ENCODE measurements at regions not wholly inside any gene's neighbourhood (a gene's known extent, or its start where the extent isn't known, plus 50 kb on each side); places are given as distances from the start of the nearest gene placed in this dataset.
"Not testable (repeated sequence)": the region's sequence is repeated elsewhere in the genome, so short reads cannot be mapped to it uniquely, and the experiment has no call there.

- no peak overlapping the region for H3K27ac ChIP-seq
- TF ChIP-seq CTCF (conservative IDR thresholded peaks at IDR 0.05) = no peak
These were observed 105.8 kb upstream of the PDHA1 start for GRCh38 chrX:19237901-19238300.

GRCh38 chrX:19243431-19243830 is 100.3 kb upstream of the PDHA1 start:
- TF ChIP-seq CTCF (conservative IDR thresholded peaks at IDR 0.05) = no peak
- no peak overlapping the region for H3K27ac ChIP-seq

GRCh38 chrX:19244921-19245320 is 98.8 kb upstream of the PDHA1 start:
- H3K27ac ChIP-seq = not testable (repeated sequence)

- H3K27ac ChIP-seq = no peak overlapping the region
- TF ChIP-seq CTCF (conservative IDR thresholded peaks at IDR 0.05) = no peak
These were observed 97.9 kb upstream of the PDHA1 start for GRCh38 chrX:19245711-19246269.

- H3K27ac ChIP-seq = no peak overlapping the region
- TF ChIP-seq CTCF (conservative IDR thresholded peaks at IDR 0.05) = no peak
These were observed 86.7 kb upstream of the PDHA1 start for GRCh38 chrX:19256986-19257385.

GRCh38 chrX:19261026-19261425 is 82.7 kb upstream of the PDHA1 start:
- H3K27ac ChIP-seq = not testable (repeated sequence)

- H3K27ac ChIP-seq = no peak overlapping the region
- TF ChIP-seq CTCF (conservative IDR thresholded peaks at IDR 0.05) = no peak
These were observed 73.0 kb upstream of the PDHA1 start for GRCh38 chrX:19270727-19271126.

- no peak for TF ChIP-seq CTCF (conservative IDR thresholded peaks at IDR 0.05)
- no peak overlapping the region for H3K27ac ChIP-seq
These were observed 71.3 kb upstream of the PDHA1 start for GRCh38 chrX:19272452-19272851.

GRCh38 chrX:19280636-19281035 is 63.1 kb upstream of the PDHA1 start:
- no peak for TF ChIP-seq CTCF (conservative IDR thresholded peaks at IDR 0.05)
- no peak overlapping the region for H3K27ac ChIP-seq

Measured in VCaP (cell line).